HepG2 (cell line): ENCODE measurements at regions not wholly inside any gene's neighbourhood (a gene's known extent, or its start where the extent isn't known, plus 50 kb on each side); places are given as distances from the start of the nearest gene placed in this dataset.

Source experiments
- ATAC-seq: fragments of 200-7000 bp; cut with Tn5 transposase; 3 replicates; pipeline ENCODE4 v1.9.1; 2020; ENCODE audit warnings: mild to moderate bottlenecking, moderate library complexity
- BruUV-seq: library from RNA; stranded (reverse); fragments of 400-500 nt; replicated peaks from 2 replicates; lab custom pipeline; 2021; lab: Mats Ljungman, UMichigan
- CTCF ChIA-PET: fragments of 300-600 bp; formaldehyde crosslinking; extraction: SDS; loops from one replicate; lab custom pipeline; 2021; ENCODE audit warnings: low total read pairs, inconsistent platforms, low intra/inter-chr PET ratio; lab: Yijun Ruan, JAX
- POLR2A ChIA-PET: fragments of 350-600 bp; sonication (Branson Sonifier 250); formaldehyde crosslinking; loops from one replicate; lab custom pipeline; 2020; ENCODE audit warnings: antibody characterized with exemption, inconsistent platforms; lab: Yijun Ruan, JAX
- DNase-seq: peaks from one replicate; pipeline ENCODE4 v3.0.0-alpha.2; 2015; ENCODE audit warnings: low spot score
- FAIRE-seq: peaks from 3 replicates; lab custom pipeline; 2011; peaks lifted over from hg19 to GRCh38; lab: Jason Lieb, UNC
- H2AFZ ChIP-seq: one replicate; pipeline ENCODE4 v1.6.1; 2011; ENCODE audit warnings: low read length, inconsistent platforms
- H3K27ac ChIP-seq: fragments of 300-600 bp; 3 replicates; pipeline ENCODE4 v1.8.0; 2011; ENCODE audit warnings: mixed run types, mild to moderate bottlenecking, mixed read lengths, low read length, inconsistent platforms; ENCODE audit not compliant: insufficient read depth; ENCODE audit errors: extremely low read length
- H3K27me3 ChIP-seq, 2 experiments: fragments of 200-600 bp in 1 of 2; 2 replicates in 1 of 2; 3 replicates in 1 of 2; pipeline versions ENCODE4 v1.6.0 to v1.8.0; 2011; ENCODE audit warnings: low read length in 2 of 2, mild to moderate bottlenecking in 2 of 2, moderate library complexity in 2 of 2, inconsistent platforms in 1 of 2; ENCODE audit not compliant: insufficient read depth in 2 of 2, control insufficient read depth in 1 of 2
- H3K36me3 ChIP-seq, 2 experiments: fragments of 200-600 bp in 1 of 2; replicated peaks in 1 of 2; 2 replicates in 1 of 2; 3 replicates in 1 of 2; pipeline versions ENCODE4 v1.5.1 to v1.8.0; 2011; ENCODE audit warnings: low read length in 2 of 2, inconsistent platforms in 1 of 2; ENCODE audit not compliant: insufficient read depth in 2 of 2, control insufficient read depth in 1 of 2
- H3K4me1 ChIP-seq: 2 replicates; pipeline ENCODE4 v1.5.1; 2012; ENCODE audit warnings: low read length, inconsistent platforms; ENCODE audit not compliant: insufficient read depth
- H3K4me2 ChIP-seq: 2 replicates; pipeline ENCODE4 v1.6.0; 2011; ENCODE audit warnings: low read depth, low read length, inconsistent platforms
- H3K4me3 ChIP-seq, 3 experiments: fragments of 200-600 bp in 1 of 3; sonication (generic), shearing (Covaris generic) in 1 of 3; replicated peaks in 1 of 3; 2 replicates each; pipeline ENCODE4 v1.5.1; 2011 to 2016; ENCODE audit warnings: low read length in 3 of 3, inconsistent platforms in 2 of 3, low read depth in 2 of 3, mild to moderate bottlenecking in 2 of 3, control low read depth in 1 of 3, mixed read lengths in 1 of 3; ENCODE audit not compliant: insufficient read depth in 1 of 3
- H3K79me2 ChIP-seq: one replicate; pipeline ENCODE4 v1.6.1; 2011; ENCODE audit warnings: low read length, inconsistent platforms; ENCODE audit not compliant: insufficient read depth
- H3K9ac ChIP-seq: 2 replicates; pipeline ENCODE4 v1.6.0; 2011; ENCODE audit warnings: mild to moderate bottlenecking, low read depth, low read length, inconsistent platforms; ENCODE audit not compliant: insufficient read depth
- H3K9me3 ChIP-seq: 2 replicates; pipeline ENCODE4 v1.5.1; 2012; ENCODE audit warnings: mild to moderate bottlenecking, low read length
- H4K20me1 ChIP-seq: 2 replicates; pipeline ENCODE4 v1.6.0; 2011; ENCODE audit warnings: inconsistent platforms, mild to moderate bottlenecking, low read length, moderate library complexity; ENCODE audit not compliant: insufficient read depth
- ARID4A ChIP-seq: sonication (generic); formaldehyde crosslinking; IDR thresholded peaks from 2 replicates; pipeline ENCODE4 v1.5.0; 2020; ENCODE audit warnings: mild to moderate bottlenecking, missing genetic modification reagents, borderline replicate concordance
- CBX5 ChIP-seq: sonication (generic); formaldehyde crosslinking; IDR thresholded peaks from 2 replicates; pipeline ENCODE4 v1.4.0; 2020; ENCODE audit warnings: missing genetic modification reagents, borderline replicate concordance
- NR2F2 ChIP-seq: IDR thresholded peaks from 2 replicates; pipeline ENCODE4 v1.6.1; 2012; ENCODE audit warnings: low read depth, inconsistent platforms, borderline replicate concordance
- THRA ChIP-seq: sonication (generic); formaldehyde crosslinking; IDR thresholded peaks from 2 replicates; pipeline ENCODE4 v1.4.0; 2020; ENCODE audit warnings: missing genetic modification reagents, borderline replicate concordance
- ZNF451 ChIP-seq: sonication (generic); formaldehyde crosslinking; IDR thresholded peaks from 2 replicates; pipeline ENCODE4 v1.5.0; 2020; ENCODE audit warnings: mild to moderate bottlenecking, missing genetic modification reagents
- ZNF562 ChIP-seq: sonication (generic); formaldehyde crosslinking; IDR thresholded peaks from 2 replicates; pipeline ENCODE4 v1.8.0; 2022; ENCODE audit warnings: missing genetic modification reagents, borderline replicate concordance
- ZNF619 ChIP-seq: sonication (generic); formaldehyde crosslinking; IDR thresholded peaks from 2 replicates; pipeline ENCODE4 v1.4.0; 2020; ENCODE audit warnings: mild to moderate bottlenecking, missing genetic modification reagents
- WGBS: methylation state at CpG from one replicate; pipeline ENCODE4 v1.1.6; 2017; ENCODE audit warnings: low lambda C conversion rate; 5-methylcytosine and 5-hydroxymethylcytosine counted together
- in situ Hi-C: cut with HindIII; loops from 2 replicates; pipeline ENCODE4 v1.10.0; 2017; ENCODE audit warnings: low pct_unique_long_range_greater_than_20kb; ENCODE audit not compliant: extremely low pct_ligation_motif_present
- intact Hi-C: fragments of 100-400 bp; cut with micrococcal nuclease; formaldehyde crosslinking; loops from one replicate; pipeline ENCODE4 v1.10.0; 2022; ENCODE audit not compliant: unreplicated experiment

- TF ChIP-seq ARID4A, result no peak
- TF ChIP-seq NR2F2, result no peak
- no peak for TF ChIP-seq CBX5 (CRISPR knock-in tag)
- TF ChIP-seq ZNF619 (CRISPR knock-in tag), result no peak
- no peak for TF ChIP-seq ZNF451
These were observed 766.5 kb downstream of the BCKDHB start (continued) for GRCh38 chr6:80872951-80873308.

- intact Hi-C loops (no loop called here), in situ Hi-C loops (no loop called here)
- H3K79me2 ChIP-seq, result no peaks in the 10 kb centered on the region
- no peaks in the 10 kb centered on the region for H3K36me3 ChIP-seq
- no peak overlapping the region for H3K4me3 ChIP-seq
- no peaks in the 10 kb centered on the region for H4K20me1 ChIP-seq
- no peak overlapping the region for H3K9ac ChIP-seq
- ATAC-seq, result no peak
- 2% methylated on average over 3 of the region's 3 CpGs for WGBS
- no peak overlapping the region for H3K4me2 ChIP-seq
- FAIRE-seq, result no peak
- ChIA-PET CTCF (no interaction called here), POLR2A (no interaction called here)
- no peaks in the 10 kb centered on the region for H3K27me3 ChIP-seq
- no peaks in the 10 kb centered on the region for H3K4me1 ChIP-seq
- H2AFZ ChIP-seq, result no peak overlapping the region
- no peak for DNase-seq
- TF ChIP-seq ZNF562 (CRISPR knock-in tag) (no peak), THRA (CRISPR knock-in tag) (peak; percentile 72; the same call in 1 of the 2 replicates)
- BruUV-seq, result no TSS peak
- H3K9me3 ChIP-seq, result peaks cover 53% of the 10 kb centered on the region
- no peak overlapping the region for H3K27ac ChIP-seq
These were observed 765.9 kb downstream of the BCKDHB start for GRCh38 chr6:80872199-80872950.
